Loucy (cell line): ENCODE measurements at regions not wholly inside any gene's neighbourhood (a gene's known extent, or its start where the extent isn't known, plus 50 kb on each side); places are given as distances from the start of the nearest gene placed in this dataset.

Experiments used
- H2AFZ ChIP-seq: fragments of 200-600 bp; sonication (generic); 2 replicates; pipeline ENCODE4 v1.6.0; 2016; ENCODE audit warnings: antibody characterized with exemption, mild to moderate bottlenecking, low read length, moderate library complexity
- H3F3A ChIP-seq: fragments of 200-600 bp; 2 replicates; pipeline ENCODE4 v1.6.0; 2016; ENCODE audit warnings: antibody characterized with exemption, low read depth, mild to moderate bottlenecking
- H3K27me3 ChIP-seq: fragments of 200-600 bp; sonication (generic); 2 replicates; pipeline ENCODE4 v1.6.1; 2014; ENCODE audit warnings: low read length, mild to moderate bottlenecking; ENCODE audit not compliant: insufficient read depth, poor library complexity, severe bottlenecking
- H3K36me3 ChIP-seq: fragments of 200-600 bp; sonication (generic); 2 replicates; pipeline ENCODE4 v1.6.1; 2016; ENCODE audit warnings: low read length; ENCODE audit not compliant: insufficient read depth
- H3K4me1 ChIP-seq: fragments of 200-600 bp; sonication (generic); 2 replicates; pipeline ENCODE4 v1.5.1; 2014; ENCODE audit warnings: low read length, mild to moderate bottlenecking; ENCODE audit not compliant: insufficient read depth, poor library complexity, severe bottlenecking
- H3K4me2 ChIP-seq: fragments of 200-600 bp; sonication (generic); 2 replicates; pipeline ENCODE4 v1.6.0; 2014; ENCODE audit warnings: antibody characterized with exemption, low read length, low read depth, mild to moderate bottlenecking; ENCODE audit not compliant: poor library complexity, severe bottlenecking
- H3K4me3 ChIP-seq: fragments of 200-600 bp; sonication (generic); 2 replicates; pipeline ENCODE4 v1.5.1; 2014; ENCODE audit warnings: low read length, mild to moderate bottlenecking, mixed read lengths; ENCODE audit not compliant: poor library complexity, severe bottlenecking
- H3K79me2 ChIP-seq: fragments of 200-600 bp; sonication (generic); 2 replicates; pipeline ENCODE4 v1.6.1; 2014; ENCODE audit warnings: low read length; ENCODE audit not compliant: insufficient read depth
- H3K9ac ChIP-seq: fragments of 200-600 bp; sonication (generic); 2 replicates; pipeline ENCODE4 v1.6.0; 2014; ENCODE audit warnings: mild to moderate bottlenecking, low read depth, low read length, moderate library complexity; ENCODE audit not compliant: poor library complexity, severe bottlenecking
- H3K9me2 ChIP-seq: fragments of 200-600 bp; sonication (generic); replicated peaks from 2 replicates; pipeline ENCODE4 v1.6.1; 2016; ENCODE audit warnings: low read depth, low read length, mixed read lengths
- H3K9me3 ChIP-seq: fragments of 200-600 bp; sonication (generic); 2 replicates; pipeline ENCODE4 v1.6.1; 2014; ENCODE audit warnings: mild to moderate bottlenecking, antibody characterized with exemption, low read length, low read depth; ENCODE audit not compliant: insufficient read depth
- H4K20me1 ChIP-seq: fragments of 200-600 bp; sonication (generic); 2 replicates; pipeline ENCODE4 v1.6.0; 2014; ENCODE audit warnings: antibody characterized with exemption, low read length, mild to moderate bottlenecking; ENCODE audit not compliant: insufficient read depth, poor library complexity, severe bottlenecking
- CTCF ChIP-seq: fragments of 200-600 bp; sonication (generic); conservative IDR thresholded peaks from 2 replicates; pipeline ENCODE4 v1.5.1; 2014; ENCODE audit warnings: mild to moderate bottlenecking, antibody characterized with exemption, low read length
- EZH2phosphoT487 ChIP-seq: fragments of 200-600 bp; IDR thresholded peaks from 2 replicates; pipeline ENCODE4 v1.6.1; 2018; ENCODE audit warnings: antibody characterized with exemption, mild to moderate bottlenecking, moderate library complexity, borderline replicate concordance

GRCh38 chr10:10318856-10319255, 698.8 kb upstream of the CELF2 start:
- Histone ChIP-seq H3K9ac (no peak overlapping the region), H3K4me1 (no peaks in the 10 kb centered on the region), H3K27me3 (no peaks in the 10 kb centered on the region), H3K79me2 (no peaks in the 10 kb centered on the region), H3F3A (no peaks in the 10 kb centered on the region), H3K36me3 (no peaks in the 10 kb centered on the region), H2AFZ (no peak overlapping the region), H3K9me2 (no peaks in the 10 kb centered on the region), H4K20me1 (no peaks in the 10 kb centered on the region), H3K4me3 (no peak overlapping the region), H3K9me3 (no peaks in the 10 kb centered on the region), H3K4me2 (no peak overlapping the region)
- TF ChIP-seq CTCF (no peak), EZH2phosphoT487 (no peak)

GRCh38 chr10:10320956-10321355, 696.7 kb upstream of the CELF2 start:
- Histone ChIP-seq H2AFZ (no peak overlapping the region), H3K4me2 (no peak overlapping the region), H3K9ac (no peak overlapping the region), H3K27me3 (no peaks in the 10 kb centered on the region), H3K9me2 (no peaks in the 10 kb centered on the region), H3K4me3 (no peak overlapping the region), H3K36me3 (no peaks in the 10 kb centered on the region), H3F3A (no peaks in the 10 kb centered on the region), H3K9me3 (no peaks in the 10 kb centered on the region), H3K79me2 (no peaks in the 10 kb centered on the region), H3K4me1 (no peaks in the 10 kb centered on the region), H4K20me1 (no peaks in the 10 kb centered on the region)
- TF ChIP-seq CTCF (no peak), EZH2phosphoT487 (no peak)

- H3K4me1 ChIP-seq = no peaks in the 10 kb centered on the region
- H3K27me3 ChIP-seq = no peaks in the 10 kb centered on the region
- H3K4me3 ChIP-seq = no peak overlapping the region
- H3K9me2 ChIP-seq = no peaks in the 10 kb centered on the region
- H3K9ac ChIP-seq = no peak overlapping the region
- H3F3A ChIP-seq = no peaks in the 10 kb centered on the region
- no peaks in the 10 kb centered on the region for H3K79me2 ChIP-seq
- TF ChIP-seq CTCF (no peak), EZH2phosphoT487 (no peak)
- no peak overlapping the region for H3K4me2 ChIP-seq
- no peak overlapping the region for H2AFZ ChIP-seq
- H3K36me3 ChIP-seq = no peaks in the 10 kb centered on the region
- H3K9me3 ChIP-seq = no peaks in the 10 kb centered on the region
- no peaks in the 10 kb centered on the region for H4K20me1 ChIP-seq
These were observed 691.6 kb upstream of the CELF2 start for GRCh38 chr10:10326116-10326515.
